GM12878 (cell line): ENCODE measurements at regions not wholly inside any gene's neighbourhood (a gene's known extent, or its start where the extent isn't known, plus 50 kb on each side); places are given as distances from the start of the nearest gene placed in this dataset.

Source experiments
- ATAC-seq: fragments of 200-7000 bp; cut with Tn5 transposase; 3 replicates; pipeline ENCODE4 v1.9.1; 2020; ENCODE audit warnings: mild to moderate bottlenecking, moderate library complexity
- BruUV-seq: library from RNA; stranded (reverse); fragments of 400-500 nt; replicated peaks from 2 replicates; lab custom pipeline; 2021; lab: Mats Ljungman, UMichigan
- CTCF ChIA-PET: fragments of 300-600 bp; sonication (Branson Sonifier 250); formaldehyde crosslinking; extraction: SDS; loops from one replicate; lab custom pipeline; 2021; ENCODE audit warnings: inconsistent platforms; lab: Yijun Ruan, JAX
- POLR2A ChIA-PET: fragments of 350-600 bp; formaldehyde crosslinking; extraction: SDS; loops from one replicate; lab custom pipeline; 2021; ENCODE audit warnings: inconsistent platforms; lab: Charles Lee
- RAD21 ChIA-PET: fragments of 300-600 bp; sonication (Branson Sonifier 250); formaldehyde crosslinking; loops from one replicate; lab custom pipeline; 2023; ENCODE audit warnings: antibody characterized with exemption; ENCODE audit not compliant: unreplicated experiment; lab: Charles Lee
- SMC1A ChIA-PET: fragments of 300-600 bp; sonication (Branson Sonifier 250); formaldehyde crosslinking; loops from one replicate; lab custom pipeline; 2023; ENCODE audit not compliant: unreplicated experiment, uncharacterized antibody; lab: Charles Lee
- DNase-seq: peaks from one replicate; pipeline ENCODE4 v3.0.0-alpha.2; 2011; ENCODE audit warnings: low read depth, low spot score
- FAIRE-seq: peaks from 3 replicates; lab custom pipeline; 2011; peaks lifted over from hg19 to GRCh38; lab: Jason Lieb, UNC
- H2AFZ ChIP-seq: 2 replicates; pipeline ENCODE4 v1.6.0; 2011; ENCODE audit warnings: low read depth, low read length, control low read depth; ENCODE audit not compliant: control insufficient read depth
- H3K27ac ChIP-seq: 2 replicates; pipeline ENCODE4 v1.5.1; 2011; ENCODE audit warnings: control low read depth; ENCODE audit not compliant: control insufficient read depth, insufficient read depth
- H3K27me3 ChIP-seq, 2 experiments: replicated peaks in 1 of 2; 2 replicates each; pipeline versions ENCODE4 v1.6.0 to v1.6.1; 2011; ENCODE audit warnings: low read length in 1 of 2; ENCODE audit not compliant: control insufficient read depth in 2 of 2, insufficient read depth in 2 of 2
- H3K36me3 ChIP-seq, 2 experiments: 2 replicates each; pipeline ENCODE4 v1.5.1; 2011; ENCODE audit warnings: low read length in 1 of 2; ENCODE audit not compliant: control insufficient read depth in 2 of 2, insufficient read depth in 2 of 2
- H3K4me1 ChIP-seq: 2 replicates; pipeline ENCODE4 v1.6.1; 2011; ENCODE audit warnings: mild to moderate bottlenecking, low read length, moderate library complexity, mixed read lengths; ENCODE audit not compliant: control insufficient read depth, insufficient read depth
- H3K4me2 ChIP-seq: 2 replicates; pipeline ENCODE4 v1.6.0; 2011; ENCODE audit warnings: control low read depth; ENCODE audit not compliant: control insufficient read depth, insufficient read depth
- H3K4me3 ChIP-seq: fragments of 200-600 bp; sonication (generic); 2 replicates; pipeline ENCODE4 v1.5.1; 2016
- H3K79me2 ChIP-seq: 2 replicates; pipeline ENCODE4 v1.6.0; 2011; ENCODE audit warnings: low read length; ENCODE audit not compliant: control insufficient read depth, insufficient read depth
- H3K9ac ChIP-seq: 2 replicates; pipeline ENCODE4 v1.8.0; 2011; ENCODE audit warnings: low read length, control low read depth, mixed read lengths; ENCODE audit not compliant: control insufficient read depth, insufficient read depth
- H3K9me3 ChIP-seq: replicated peaks from 3 replicates; pipeline ENCODE4 v1.5.1; 2011; ENCODE audit warnings: mild to moderate bottlenecking, low read length; ENCODE audit not compliant: control insufficient read depth, insufficient read depth
- H4K20me1 ChIP-seq: 2 replicates; pipeline ENCODE4 v1.6.0; 2011; ENCODE audit not compliant: control insufficient read depth, insufficient read depth
- CHD2 ChIP-seq: IDR thresholded peaks from 2 replicates; pipeline ENCODE4 v1.6.1; 2011; ENCODE audit warnings: low read depth, low read length, improper control_type of control experiment, borderline replicate concordance
- DPF2 ChIP-seq: fragments of 450-650 bp; IDR thresholded peaks from 2 replicates; pipeline ENCODE4 v1.6.1; 2017; ENCODE audit warnings: mild to moderate bottlenecking
- FOS ChIP-seq: IDR thresholded peaks from 3 replicates; pipeline ENCODE4 v1.6.1; 2011; ENCODE audit warnings: borderline replicate concordance; ENCODE audit not compliant: insufficient read length; ENCODE audit errors: extremely low read depth
- JUNB ChIP-seq: IDR thresholded peaks from 2 replicates; pipeline ENCODE4 v1.6.1; 2016; ENCODE audit warnings: antibody characterized with exemption, mild to moderate bottlenecking
- MYB ChIP-seq: fragments of 150-350 bp; IDR thresholded peaks from 2 replicates; pipeline ENCODE4 v1.6.1; 2014; ENCODE audit warnings: mild to moderate bottlenecking, low read depth, low read length, borderline replicate concordance
- PML ChIP-seq: IDR thresholded peaks from 2 replicates; pipeline ENCODE4 v1.6.1; 2012; ENCODE audit warnings: low read length, inconsistent platforms
- RUNX3 ChIP-seq: IDR thresholded peaks from 2 replicates; pipeline ENCODE4 v1.6.1; 2012; ENCODE audit warnings: low read length, inconsistent platforms
- SPI1 ChIP-seq: IDR thresholded peaks from 2 replicates; pipeline ENCODE4 v1.6.1; 2011; ENCODE audit warnings: low read depth, mild to moderate bottlenecking, low read length, moderate library complexity, borderline replicate concordance; ENCODE audit not compliant: insufficient read depth
- TCF7 ChIP-seq: IDR thresholded peaks from 2 replicates; pipeline ENCODE4 v1.6.1; 2014; ENCODE audit warnings: antibody characterized with exemption, borderline replicate concordance
- ZNF207 ChIP-seq: fragments of 450-650 bp; IDR thresholded peaks from 2 replicates; pipeline ENCODE4 v1.6.1; 2014; ENCODE audit warnings: antibody characterized with exemption, mild to moderate bottlenecking, borderline replicate concordance
- WGBS: methylation state at CpG from one replicate; pipeline ENCODE4 v1.1.6; 2016; ENCODE audit warnings: low lambda C conversion rate; ENCODE audit not compliant: insufficient replicate concordance, insufficient coverage; ENCODE audit errors: missing lambda C conversion rate; 5-methylcytosine and 5-hydroxymethylcytosine counted together
- in situ Hi-C: fragments of 300-500 bp; cut with MboI; formaldehyde crosslinking; loops from 9 replicates; pipeline ENCODE4 v1.14.3; 2018; ENCODE audit warnings: mixed read lengths
- intact Hi-C: fragments of 100-400 bp; cut with micrococcal nuclease; formaldehyde crosslinking; loops from one replicate; pipeline ENCODE4 v1.14.2; 2022; ENCODE audit not compliant: unreplicated experiment
- TF ChIP-seq, protein P1 (sequence below): IDR thresholded peaks from 2 replicates; pipeline ENCODE4 v1.6.1; 2012; ENCODE audit warnings: low read depth, low read length, improper control_type of control experiment

- in situ Hi-C loops = loop anchor here (5.0 to 10.0 kb wide), 3 partner anchors 576 to 1466 kb away; no protein-coding TSS in a partner anchor
- no peak for FAIRE-seq
- ChIA-PET RAD21 (interaction anchor here (1.4 kb wide), 1 partner anchor 576 kb away, joined by 4 read pairs; no protein-coding TSS in a partner anchor), POLR2A (no interaction called here), SMC1A (interaction anchor here (1.8 to 4.3 kb wide), 2 partner anchors 575 to 1469 kb away, joined by 3 to 14 read pairs; no protein-coding TSS in a partner anchor), CTCF (interaction anchor here (1.2 kb wide), 1 partner anchor 576 kb away, joined by 4 read pairs; no protein-coding TSS in a partner anchor)
- Histone ChIP-seq H3K9ac (no peak overlapping the region), H4K20me1 (no peaks in the 10 kb centered on the region), H2AFZ (no peak overlapping the region), H3K9me3 (no peaks in the 10 kb centered on the region), H3K4me2 (no peak overlapping the region), H3K27me3 (no peaks in the 10 kb centered on the region), H3K4me3 (no peak overlapping the region)
- WGBS = 55% methylated on average over 3 of the region's 3 CpGs
- no TSS peak for BruUV-seq
- no peak for ATAC-seq
- no peak for DNase-seq
- no peak for TF ChIP-seq MYB
- TF ChIP-seq, protein P1, sequence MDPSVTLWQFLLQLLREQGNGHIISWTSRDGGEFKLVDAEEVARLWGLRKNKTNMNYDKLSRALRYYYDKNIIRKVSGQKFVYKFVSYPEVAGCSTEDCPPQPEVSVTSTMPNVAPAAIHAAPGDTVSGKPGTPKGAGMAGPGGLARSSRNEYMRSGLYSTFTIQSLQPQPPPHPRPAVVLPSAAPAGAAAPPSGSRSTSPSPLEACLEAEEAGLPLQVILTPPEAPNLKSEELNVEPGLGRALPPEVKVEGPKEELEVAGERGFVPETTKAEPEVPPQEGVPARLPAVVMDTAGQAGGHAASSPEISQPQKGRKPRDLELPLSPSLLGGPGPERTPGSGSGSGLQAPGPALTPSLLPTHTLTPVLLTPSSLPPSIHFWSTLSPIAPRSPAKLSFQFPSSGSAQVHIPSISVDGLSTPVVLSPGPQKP = no peak
- 0 out of 2 replicates have a peak, but pooled peaks have one; percentile 13 for TF ChIP-seq JUNB
- TF ChIP-seq TCF7 = peak; percentile 85
- TF ChIP-seq PML = no peak
- no peak for TF ChIP-seq ZNF207
- no peak for TF ChIP-seq CHD2
- 0 out of 2 replicates have a peak, but pooled peaks have one; percentile 32 for TF ChIP-seq SPI1
- no peak for TF ChIP-seq FOS
- TF ChIP-seq RUNX3 = peak; percentile 66
- TF ChIP-seq DPF2 = no peak
- TF ChIP-seq, all 136 proteins: peak for 4
- Histone ChIP-seq H3K79me2 (no peaks in the 10 kb centered on the region), H3K4me1 (peaks cover 7% of the 10 kb centered on the region), H3K27ac (no peak overlapping the region), H3K36me3 (no peaks in the 10 kb centered on the region)
- intact Hi-C loops = loop anchor here (5.0 to 10.0 kb wide), 3 partner anchors 258 to 1468 kb away; no protein-coding TSS in a partner anchor
Observed at GRCh38 chr13:99659226-99659625, 158.0 kb downstream of the TM9SF2 start.
